Stomach (tissue), 8 donors: ENCODE measurements at regions not wholly inside any gene's neighbourhood (a gene's known extent, or its start where the extent isn't known, plus 50 kb on each side); places are given as distances from the start of the nearest gene placed in this dataset.

Experiments
- DNase-seq, 2 donors: peaks; one replicate each; pipeline versions ENCODE4 v3.0.0 to v3.0.0-alpha.2; 2013 to 2019
- H3K27ac ChIP-seq, 5 donors: fragments of 200-600 bp in 4 of 5; sonication (generic) in 4 of 5; one replicate each; pipeline ENCODE4 v1.5.1; 2013 to 2019; ENCODE audit warnings: mild to moderate bottlenecking in 1 of 5, moderate library complexity in 1 of 5
- H3K27me3 ChIP-seq, 3 donors: fragments of 200-600 bp; sonication (generic); one replicate each; pipeline ENCODE4 v1.5.1; 2017 to 2019; ENCODE audit warnings: mixed run types in 1 of 3
- H3K36me3 ChIP-seq, 4 donors: fragments of 200-600 bp; sonication (generic); 1 replicate in 3 of 4; 2 replicates in 1 of 4; pipeline ENCODE4 v1.5.1; 2016 to 2019
- H3K4me1 ChIP-seq, 4 donors: fragments of 200-600 bp; sonication (generic); one replicate each; pipeline ENCODE4 v1.5.1; 2016 to 2019
- H3K4me3 ChIP-seq, 4 donors: fragments of 200-600 bp; sonication (generic) in 3 of 4; one replicate each; pipeline ENCODE4 v1.5.1; 2016 to 2019; ENCODE audit warnings: mild to moderate bottlenecking in 1 of 4
- H3K9me3 ChIP-seq, 4 donors: fragments of 200-600 bp; sonication (generic); one replicate each; pipeline ENCODE4 v1.5.1; 2016 to 2019
- EP300 ChIP-seq: sonication (generic); formaldehyde crosslinking; IDR thresholded peaks from one replicate; pipeline ENCODE4 v1.6.1; 2017; ENCODE audit warnings: antibody characterized with exemption
- POLR2A ChIP-seq, 4 donors: fragments of 450-650 bp; IDR thresholded peaks; one replicate each; pipeline ENCODE4 v1.6.1; 2016; ENCODE audit warnings: antibody characterized with exemption in 4 of 4, control low read depth in 2 of 4, mild to moderate bottlenecking in 1 of 4, moderate library complexity in 1 of 4
- POLR2AphosphoS5 ChIP-seq, 3 donors: sonication (generic); formaldehyde crosslinking; IDR thresholded peaks; one replicate each; pipeline ENCODE4 v1.6.1; 2016; ENCODE audit warnings: antibody characterized with exemption in 3 of 3
- WGBS, 5 donors: extraction: QIAGEN DNeasy Blood & Tissue Kit in 3 of 5; methylation state at CpG; one replicate each; pipeline versions ENCODE4 v1.1.5 to v1.1.7; 2013 to 2018; 5-methylcytosine and 5-hydroxymethylcytosine counted together
- intact Hi-C: fragments of 100-400 bp; cut with DNase I; formaldehyde crosslinking; loops from one replicate; pipeline ENCODE4 v1.15.1; 2023; ENCODE audit warnings: low total_unique reads
- TF ChIP-seq, protein P1 (sequence below), 7 experiments: fragments of 450-650 bp in 4 of 7; fragments of 200-600 bp in 3 of 7; sonication (generic) in 3 of 7; IDR thresholded peaks; one replicate each; pipeline ENCODE4 v1.5.1; 2016 to 2019; ENCODE audit warnings: antibody characterized with exemption in 7 of 7, control low read depth in 2 of 7, mild to moderate bottlenecking in 1 of 7
- donor health status: healthy with polysubstance abuse.
- donor health status: Bipolar disorder and iron deficiency.
- donor health status: healthy.

DNA sequence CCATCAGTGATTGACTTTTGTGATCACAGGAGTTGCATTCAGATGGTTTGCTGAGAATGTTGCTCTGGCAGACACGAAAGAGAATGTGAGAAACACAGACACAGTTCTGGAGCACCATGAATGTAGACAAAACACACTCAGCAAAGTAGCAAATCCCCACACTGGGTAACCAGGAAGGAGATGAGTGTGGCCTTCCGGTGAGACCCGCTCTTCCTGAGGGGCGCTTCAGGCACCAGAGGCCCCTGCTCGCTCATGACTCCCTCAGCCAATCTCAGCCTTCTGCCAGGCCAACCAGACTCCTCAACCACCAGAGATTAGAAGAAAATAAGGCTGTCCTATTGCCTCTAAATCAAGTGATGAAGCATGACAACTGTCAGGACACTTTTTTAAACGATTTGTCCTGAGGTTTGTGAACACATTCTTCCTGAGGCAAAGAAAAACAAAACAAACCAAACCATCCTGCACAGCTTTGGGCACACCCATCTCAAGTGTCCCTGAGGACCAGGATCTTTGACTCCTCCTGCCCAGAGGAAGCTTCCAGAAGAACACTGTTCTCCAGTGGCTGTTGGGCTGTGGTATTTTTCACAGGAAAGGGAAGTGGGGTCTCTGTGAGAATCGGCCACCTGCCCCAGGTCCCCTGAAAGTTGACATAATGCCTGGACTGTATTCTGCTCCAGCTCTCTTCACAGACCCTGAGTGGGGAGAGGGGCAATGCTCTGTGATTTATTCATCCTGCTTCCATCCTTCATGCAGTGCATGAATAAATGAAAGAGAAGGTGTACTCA, 152.8 kb downstream of the BCL11A start:
- Histone ChIP-seq H3K4me1 (no peaks in the 10 kb centered on the region), H3K36me3 (no peaks in the 10 kb centered on the region), H3K27ac (no peak overlapping the region), H3K9me3 (no peaks in the 10 kb centered on the region), H3K27me3 (no peaks in the 10 kb centered on the region), H3K4me3 (no peak overlapping the region)
- intact Hi-C loops, result no loop called here
- no peak for DNase-seq
- TF ChIP-seq POLR2AphosphoS5 (IDR thresholded peaks at IDR 0.05), result no peak
- WGBS, 5 donors, result 60 to 84% (median 74%) methylated on average over 6 to 7 of the region's 7 CpGs

DNA sequence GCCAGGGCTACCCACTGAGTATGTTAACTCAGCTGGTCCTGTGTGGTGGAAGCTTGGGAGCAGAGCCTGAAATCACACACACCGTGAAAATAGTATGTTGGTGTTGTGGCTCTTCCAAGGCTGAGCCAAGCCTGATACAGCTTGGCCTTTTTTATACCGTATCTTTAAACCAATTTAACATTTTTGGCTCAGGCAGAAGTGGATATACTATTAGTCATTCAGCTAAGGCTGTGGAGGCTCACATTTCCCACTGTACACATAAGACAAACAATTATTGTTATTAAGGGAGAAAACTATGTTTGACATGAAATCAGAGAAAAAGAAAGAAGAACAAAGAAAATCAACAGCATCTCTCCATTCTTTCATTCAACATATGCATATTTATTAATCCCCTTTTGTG, 159.0 kb downstream of the BCL11A start:
- no peak for DNase-seq
- Histone ChIP-seq H3K36me3 (no peaks in the 10 kb centered on the region), H3K9me3 (no peaks in the 10 kb centered on the region), H3K27me3 (no peaks in the 10 kb centered on the region), H3K27ac (no peak overlapping the region), H3K4me1 (no peaks in the 10 kb centered on the region), H3K4me3 (no peak overlapping the region)
- intact Hi-C loops, result no loop called here
- WGBS, 5 donors, result 43 to 69% (median 65%) methylated on average over 2 of the region's 2 CpGs
- TF ChIP-seq, protein P1, sequence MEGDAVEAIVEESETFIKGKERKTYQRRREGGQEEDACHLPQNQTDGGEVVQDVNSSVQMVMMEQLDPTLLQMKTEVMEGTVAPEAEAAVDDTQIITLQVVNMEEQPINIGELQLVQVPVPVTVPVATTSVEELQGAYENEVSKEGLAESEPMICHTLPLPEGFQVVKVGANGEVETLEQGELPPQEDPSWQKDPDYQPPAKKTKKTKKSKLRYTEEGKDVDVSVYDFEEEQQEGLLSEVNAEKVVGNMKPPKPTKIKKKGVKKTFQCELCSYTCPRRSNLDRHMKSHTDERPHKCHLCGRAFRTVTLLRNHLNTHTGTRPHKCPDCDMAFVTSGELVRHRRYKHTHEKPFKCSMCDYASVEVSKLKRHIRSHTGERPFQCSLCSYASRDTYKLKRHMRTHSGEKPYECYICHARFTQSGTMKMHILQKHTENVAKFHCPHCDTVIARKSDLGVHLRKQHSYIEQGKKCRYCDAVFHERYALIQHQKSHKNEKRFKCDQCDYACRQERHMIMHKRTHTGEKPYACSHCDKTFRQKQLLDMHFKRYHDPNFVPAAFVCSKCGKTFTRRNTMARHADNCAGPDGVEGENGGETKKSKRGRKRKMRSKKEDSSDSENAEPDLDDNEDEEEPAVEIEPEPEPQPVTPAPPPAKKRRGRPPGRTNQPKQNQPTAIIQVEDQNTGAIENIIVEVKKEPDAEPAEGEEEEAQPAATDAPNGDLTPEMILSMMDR (IDR thresholded peaks at IDR 0.05), result no peak
- no peak for TF ChIP-seq EP300
- no peak for TF ChIP-seq POLR2AphosphoS5 (IDR thresholded peaks at IDR 0.05)
- no peak for TF ChIP-seq POLR2A (IDR thresholded peaks at IDR 0.05)

DNA sequence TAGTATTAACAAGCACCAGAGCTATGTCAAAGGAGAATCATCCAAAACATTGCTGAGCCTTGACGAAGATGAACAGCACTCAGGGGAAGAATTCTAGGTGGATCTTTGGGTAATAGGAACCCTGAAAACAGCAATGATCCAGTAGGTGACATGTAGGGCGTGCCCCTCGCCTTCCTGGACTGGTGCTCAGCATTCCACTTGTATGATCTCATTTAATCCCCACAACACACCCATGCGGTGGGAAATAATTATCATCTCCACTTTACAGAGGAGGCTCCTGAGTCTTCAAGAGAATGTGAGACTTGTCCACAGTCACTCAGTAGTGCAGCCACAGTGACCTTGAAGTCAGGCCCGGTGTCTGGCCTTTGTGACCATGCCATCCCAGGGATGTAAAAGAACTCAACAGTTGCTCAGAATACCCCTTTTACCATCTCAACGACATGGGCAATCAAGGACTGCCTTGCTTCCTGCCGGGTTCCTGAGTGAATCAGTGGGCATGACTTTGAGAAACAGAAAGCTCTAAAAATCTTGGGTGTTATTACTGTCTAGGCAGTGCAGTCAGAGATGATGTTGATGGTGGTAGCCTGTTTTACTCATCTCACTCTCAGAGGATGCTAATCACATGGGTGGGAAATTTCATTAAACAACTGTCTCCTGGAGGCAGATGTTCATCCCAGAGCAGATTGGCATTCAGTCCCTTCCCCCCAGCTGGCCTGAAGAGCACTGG, 161.6 kb downstream of the BCL11A start:
- no peaks in the 10 kb centered on the region for H3K9me3 ChIP-seq
- no peaks in the 10 kb centered on the region for H3K27me3 ChIP-seq
- TF ChIP-seq EP300 (no peak), POLR2AphosphoS5 (IDR thresholded peaks at IDR 0.05) (no peak), POLR2A (IDR thresholded peaks at IDR 0.05) (no peak)
- TF ChIP-seq, protein P1 (IDR thresholded peaks at IDR 0.05), result no peak
- no peak for DNase-seq
- WGBS, 5 donors, result 85 to 91% (median 87%) methylated on average over 7 of the region's 7 CpGs
- H3K4me1 ChIP-seq, result no peaks in the 10 kb centered on the region
- H3K36me3 ChIP-seq, result no peaks in the 10 kb centered on the region
- no peak overlapping the region for H3K4me3 ChIP-seq
- intact Hi-C loops, result no loop called here
- H3K27ac ChIP-seq, result no peak overlapping the region

DNA sequence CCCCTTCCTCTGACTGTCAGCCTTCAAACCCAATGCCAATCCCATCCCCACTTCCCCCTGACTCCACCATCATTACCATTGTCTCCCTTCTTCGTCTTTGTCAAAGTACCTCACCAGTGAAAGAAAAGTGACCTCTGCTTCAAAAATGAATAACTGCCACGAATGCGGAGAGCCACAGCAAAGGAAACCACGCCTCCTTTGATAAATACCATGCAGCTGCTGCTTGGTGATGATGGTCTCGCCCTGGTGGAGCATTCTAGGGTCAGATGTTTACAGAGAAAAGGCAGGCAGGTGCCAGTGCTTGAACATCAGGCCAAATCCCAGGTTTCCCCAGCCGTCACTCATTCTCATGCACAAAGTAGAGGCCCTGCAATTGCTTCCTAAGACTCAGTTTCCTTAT, 162.2 kb downstream of the BCL11A start:
- TF ChIP-seq, protein P1 (IDR thresholded peaks at IDR 0.05), result no peak
- TF ChIP-seq POLR2A (IDR thresholded peaks at IDR 0.05), result no peak
- TF ChIP-seq POLR2AphosphoS5 (IDR thresholded peaks at IDR 0.05), result no peak
- no peak for TF ChIP-seq EP300
- Histone ChIP-seq H3K9me3 (no peaks in the 10 kb centered on the region), H3K27me3 (no peaks in the 10 kb centered on the region), H3K27ac (no peak overlapping the region), H3K4me1 (no peaks in the 10 kb centered on the region), H3K36me3 (no peaks in the 10 kb centered on the region), H3K4me3 (no peak overlapping the region)
- DNase-seq, result no peak
- WGBS, 5 donors, result 51 to 74% (median 54%) methylated on average over 6 of the region's 6 CpGs
- intact Hi-C loops, result no loop called here

DNA sequence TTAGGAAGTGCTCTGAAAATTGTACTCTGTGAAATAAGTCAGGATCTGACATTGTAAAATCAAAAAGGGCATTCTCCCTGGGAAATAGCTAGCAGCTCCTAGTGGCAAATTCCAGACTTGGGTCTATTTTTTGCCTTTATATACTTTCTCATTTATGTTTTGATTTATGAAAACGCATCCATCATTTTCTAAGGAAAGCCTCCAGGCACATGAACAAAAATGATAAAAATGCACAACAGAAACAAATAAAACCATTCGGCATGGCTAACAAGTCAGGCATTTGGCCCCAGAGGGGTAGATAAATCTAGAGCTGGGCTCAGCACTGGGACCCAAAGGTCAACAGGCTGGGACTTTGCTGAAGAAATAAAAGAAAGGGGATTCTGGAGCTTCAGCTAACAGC, 167.0 kb downstream of the BCL11A start:
- DNase-seq, result no peak
- TF ChIP-seq, protein P1 (IDR thresholded peaks at IDR 0.05), result no peak
- TF ChIP-seq EP300 (no peak), POLR2AphosphoS5 (IDR thresholded peaks at IDR 0.05) (no peak)
- Histone ChIP-seq H3K27me3 (no peaks in the 10 kb centered on the region), H3K36me3 (no peaks in the 10 kb centered on the region), H3K4me1 (no peaks in the 10 kb centered on the region), H3K27ac (no peak overlapping the region), H3K4me3 (no peak overlapping the region), H3K9me3 (no peaks in the 10 kb centered on the region)
- WGBS, 5 donors, result 57 to 73% (median 68%) methylated on average over 2 of the region's 2 CpGs
- intact Hi-C loops, result no loop called here
